ENCODE measurements at regions not wholly inside any gene's neighbourhood (a gene's known extent, or its start where the extent isn't known, plus 50 kb on each side); places are given as distances from the start of the nearest gene placed in this dataset.

DNA sequence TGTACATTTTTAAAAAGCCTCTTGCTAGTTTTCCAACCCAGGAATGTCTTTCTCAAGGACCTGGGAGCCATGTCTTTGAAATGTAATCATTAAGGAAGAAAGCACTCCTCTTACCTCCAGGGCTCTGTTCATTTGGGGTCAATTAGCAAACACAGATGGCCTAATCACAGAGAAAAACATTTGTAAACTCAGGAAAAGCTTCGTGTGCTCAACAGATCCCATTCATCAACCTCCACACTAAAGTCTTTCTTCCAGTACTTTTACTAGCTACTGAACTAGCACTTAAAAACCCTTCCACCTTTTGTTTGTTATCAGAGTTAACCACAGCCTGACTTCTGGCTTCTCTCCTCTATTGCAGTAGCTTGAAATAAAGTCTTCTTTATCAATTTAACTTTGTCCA lies 441.4 kb downstream of the PCDH20 start:
- no peaks in the 10 kb centered on the region for H3K36me3 ChIP-seq (ENCODE audit: control insufficient read depth, insufficient read depth, low read length)
- TF ChIP-seq CTCF (conservative IDR thresholded peaks at IDR 0.05): no peak
- Mint-ChIP-seq H3K9me3 (peaks cover 15% of the 10 kb centered on the region), H3K36me3 (ENCODE audit: low read depth) (peaks cover 39% of the 10 kb centered on the region), H3K4me3 (no peak overlapping the region), H3K27me3 (ENCODE audit: insufficient read depth) (no peaks in the 10 kb centered on the region), H3K27ac (no peak overlapping the region), H3K4me1 (peaks cover 5% of the 10 kb centered on the region)
- no peak for DNase-seq
- H3K4me1 ChIP-seq (ENCODE audit: control insufficient read depth, insufficient read depth, low read length): no peaks in the 10 kb centered on the region
- no peak overlapping the region for H3K4me3 ChIP-seq (ENCODE audit: low read length)
- H3K27me3 ChIP-seq (ENCODE audit: control insufficient read depth, insufficient read depth, low read length, poor library complexity, severe bottlenecking): no peaks in the 10 kb centered on the region
- peaks cover 28% of the 10 kb centered on the region for H3K9me3 ChIP-seq (ENCODE audit: control insufficient read depth, low read length)
- no peak overlapping the region for H3K9ac ChIP-seq (ENCODE audit: extremely low read depth, low read length, poor library complexity, severe bottlenecking)
- WGBS, 2 experiments (ENCODE audit: insufficient coverage in 1 of 2, insufficient read length in 1 of 2): 17 to 53% methylated on average over 1 of the region's 1 CpG
- H3K27ac ChIP-seq (ENCODE audit: low read depth, low read length): no peak overlapping the region

DNA sequence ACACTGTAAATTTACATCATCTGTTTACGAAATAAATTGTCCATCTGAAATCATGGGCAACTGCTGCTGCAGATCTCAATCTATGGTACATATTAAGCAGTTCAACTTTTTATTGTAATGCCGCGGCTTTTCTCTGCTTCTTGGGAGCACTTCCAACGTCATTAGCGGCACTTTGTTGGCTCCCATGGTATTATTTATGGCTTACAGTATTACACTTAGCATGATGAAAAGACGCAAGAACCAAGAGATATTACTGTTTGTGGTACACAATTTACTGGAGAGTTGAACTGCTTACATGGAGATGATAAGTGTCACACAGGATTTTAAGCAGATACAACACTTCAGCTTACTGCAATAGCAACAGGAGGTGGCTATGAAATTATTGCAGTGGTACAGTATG lies 442.1 kb downstream of the PCDH20 start:
- WGBS, 2 experiments (ENCODE audit: insufficient coverage in 1 of 2, insufficient read length in 1 of 2): 95% methylated on average over 4 to 6 of the region's 6 CpGs
- Mint-ChIP-seq H3K4me1 (peaks cover 5% of the 10 kb centered on the region), H3K9me3 (peaks cover 15% of the 10 kb centered on the region), H3K4me3 (no peak overlapping the region), H3K27ac (no peak overlapping the region), H3K27me3 (ENCODE audit: insufficient read depth) (no peaks in the 10 kb centered on the region), H3K36me3 (ENCODE audit: low read depth) (peaks cover 39% of the 10 kb centered on the region)
- Histone ChIP-seq H3K27ac (ENCODE audit: low read depth, low read length) (no peak overlapping the region), H3K4me3 (ENCODE audit: low read length) (peak overlapping the region; percentile 18), H3K36me3 (ENCODE audit: control insufficient read depth, insufficient read depth, low read length) (no peaks in the 10 kb centered on the region), H3K4me1 (ENCODE audit: control insufficient read depth, insufficient read depth, low read length) (no peaks in the 10 kb centered on the region), H3K9ac (ENCODE audit: extremely low read depth, low read length, poor library complexity, severe bottlenecking) (no peak overlapping the region), H3K9me3 (ENCODE audit: control insufficient read depth, low read length) (peaks cover 28% of the 10 kb centered on the region), H3K27me3 (ENCODE audit: control insufficient read depth, insufficient read depth, low read length, poor library complexity, severe bottlenecking) (no peaks in the 10 kb centered on the region)
- DNase-seq: no peak
- no peak for TF ChIP-seq CTCF (conservative IDR thresholded peaks at IDR 0.05)

GRCh38 chr13:60970736-60971135 lies 444.9 kb downstream of the PCDH20 start:
- Mint-ChIP-seq H3K4me1 (peaks cover 5% of the 10 kb centered on the region), H3K27ac (no peak overlapping the region), H3K36me3 (ENCODE audit: low read depth) (peaks cover 31% of the 10 kb centered on the region), H3K4me3 (no peak overlapping the region), H3K9me3 (peaks cover 14% of the 10 kb centered on the region), H3K27me3 (ENCODE audit: insufficient read depth) (no peaks in the 10 kb centered on the region)
- Histone ChIP-seq H3K4me3 (ENCODE audit: low read length) (no peak overlapping the region), H3K4me1 (ENCODE audit: control insufficient read depth, insufficient read depth, low read length) (no peaks in the 10 kb centered on the region), H3K27ac (ENCODE audit: low read depth, low read length) (no peak overlapping the region), H3K9me3 (ENCODE audit: control insufficient read depth, low read length) (peaks cover 20% of the 10 kb centered on the region), H3K9ac (ENCODE audit: extremely low read depth, low read length, poor library complexity, severe bottlenecking) (no peak overlapping the region), H3K36me3 (ENCODE audit: control insufficient read depth, insufficient read depth, low read length) (no peaks in the 10 kb centered on the region), H3K27me3 (ENCODE audit: control insufficient read depth, insufficient read depth, low read length, poor library complexity, severe bottlenecking) (no peaks in the 10 kb centered on the region)
- 87 to 91% methylated on average over 4 of the region's 4 CpGs for WGBS, 2 experiments (ENCODE audit: insufficient coverage in 1 of 2, insufficient read length in 1 of 2)
- DNase-seq: peak; percentile 73
- no peak for TF ChIP-seq CTCF (conservative IDR thresholded peaks at IDR 0.05)

Data from endodermal cell (in vitro differentiated cells).